ENCODE measurements at regions not wholly inside any gene's neighbourhood (a gene's known extent, or its start where the extent isn't known, plus 50 kb on each side); places are given as distances from the start of the nearest gene placed in this dataset.

DNA sequence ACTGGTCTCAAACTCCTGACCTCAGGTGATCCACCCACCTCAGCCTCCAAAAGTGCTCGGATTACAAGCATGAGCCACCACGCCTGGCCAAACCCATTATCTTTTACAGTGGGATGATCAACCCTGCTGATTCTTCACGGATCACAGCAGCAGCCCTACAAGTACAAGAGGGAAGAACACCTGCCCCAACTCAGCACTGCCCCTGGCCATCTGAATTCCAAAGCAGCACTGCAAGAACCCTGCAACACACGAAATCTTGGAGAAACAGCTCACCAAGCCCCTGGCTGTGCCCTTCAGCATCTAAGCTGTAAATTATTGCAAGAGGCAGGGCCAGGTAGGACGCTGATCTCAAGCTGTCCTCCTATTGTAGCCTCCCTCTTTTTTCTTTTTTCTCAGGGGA is 54.5 kb upstream of the MC3R start:
- no peak overlapping the region for H3K4me3 ChIP-seq (ENCODE audit: low read length)
- H3K4me1 Mint-ChIP-seq (ENCODE audit: low read depth) = no peaks in the 10 kb centered on the region
- H3K36me3 Mint-ChIP-seq (ENCODE audit: low read depth) = no peaks in the 10 kb centered on the region

DNA sequence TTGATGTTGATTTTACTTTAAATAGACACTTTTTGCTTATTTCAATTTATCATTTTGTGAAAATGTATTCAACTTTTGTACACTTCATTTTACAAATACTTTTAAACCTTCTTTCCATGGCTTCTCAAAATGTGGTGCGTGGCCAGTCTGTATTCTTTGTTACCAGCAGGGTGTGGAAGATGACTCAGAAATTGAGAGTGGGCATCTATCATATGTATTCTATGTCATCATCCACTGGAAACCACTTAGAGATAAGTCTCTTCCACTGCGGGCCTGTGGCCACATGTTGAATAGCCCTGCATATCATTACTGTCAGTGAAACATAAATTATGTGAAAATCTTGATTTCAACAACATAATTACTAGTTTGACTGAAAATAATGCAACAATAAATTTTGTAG is 52.6 kb upstream of the MC3R start:
- H3K4me1 ChIP-seq (ENCODE audit: insufficient read depth, low read length) = no peaks in the 10 kb centered on the region
- POLR2A ChIA-PET = no interaction called here
- no peaks in the 10 kb centered on the region for H3K4me1 Mint-ChIP-seq (ENCODE audit: low read depth)
- no peak overlapping the region for H3K4me3 ChIP-seq (ENCODE audit: low read length)
- no peaks in the 10 kb centered on the region for H3K36me3 ChIP-seq (ENCODE audit: insufficient read depth, low read length)
- no peaks in the 10 kb centered on the region for H3K27me3 Mint-ChIP-seq
- no peak overlapping the region for H3K27ac Mint-ChIP-seq
- H3K4me3 Mint-ChIP-seq = no peak overlapping the region
- H3K27ac ChIP-seq (ENCODE audit: low read depth in 1 of 2, low read length in 2 of 2) = no peak overlapping the region
- TF ChIP-seq, protein P1, sequence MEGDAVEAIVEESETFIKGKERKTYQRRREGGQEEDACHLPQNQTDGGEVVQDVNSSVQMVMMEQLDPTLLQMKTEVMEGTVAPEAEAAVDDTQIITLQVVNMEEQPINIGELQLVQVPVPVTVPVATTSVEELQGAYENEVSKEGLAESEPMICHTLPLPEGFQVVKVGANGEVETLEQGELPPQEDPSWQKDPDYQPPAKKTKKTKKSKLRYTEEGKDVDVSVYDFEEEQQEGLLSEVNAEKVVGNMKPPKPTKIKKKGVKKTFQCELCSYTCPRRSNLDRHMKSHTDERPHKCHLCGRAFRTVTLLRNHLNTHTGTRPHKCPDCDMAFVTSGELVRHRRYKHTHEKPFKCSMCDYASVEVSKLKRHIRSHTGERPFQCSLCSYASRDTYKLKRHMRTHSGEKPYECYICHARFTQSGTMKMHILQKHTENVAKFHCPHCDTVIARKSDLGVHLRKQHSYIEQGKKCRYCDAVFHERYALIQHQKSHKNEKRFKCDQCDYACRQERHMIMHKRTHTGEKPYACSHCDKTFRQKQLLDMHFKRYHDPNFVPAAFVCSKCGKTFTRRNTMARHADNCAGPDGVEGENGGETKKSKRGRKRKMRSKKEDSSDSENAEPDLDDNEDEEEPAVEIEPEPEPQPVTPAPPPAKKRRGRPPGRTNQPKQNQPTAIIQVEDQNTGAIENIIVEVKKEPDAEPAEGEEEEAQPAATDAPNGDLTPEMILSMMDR (IDR thresholded peaks at IDR 0.05) = no peak
- CTCF ChIA-PET = no interaction called here
- peaks cover 6% of the 10 kb centered on the region for H3K9me3 Mint-ChIP-seq
- DNase-seq (no peak), ATAC-seq (ENCODE audit: poor library complexity) (no peak)
- H3K9me3 ChIP-seq (ENCODE audit: control insufficient read depth in 1 of 2, insufficient read depth in 1 of 2, low read length in 2 of 2) = peaks cover 5 to 22% of the 10 kb centered on the region in 2 experiments
- intact Hi-C loops (cut with DNase I, micrococcal nuclease) = no loop called here
- no peaks in the 10 kb centered on the region for H3K27me3 ChIP-seq (ENCODE audit: control insufficient read depth in 1 of 2, insufficient read depth in 2 of 2, low read length in 2 of 2)
- H3K36me3 Mint-ChIP-seq (ENCODE audit: low read depth) = no peaks in the 10 kb centered on the region

More for the DNA sequence above, 54.5 kb upstream of the MC3R start:
- no peak for ATAC-seq (ENCODE audit: poor library complexity)
- Mint-ChIP-seq H3K27me3 (no peaks in the 10 kb centered on the region), H3K4me3 (no peak overlapping the region), H3K9me3 (peaks cover 2% of the 10 kb centered on the region), H3K27ac (no peak overlapping the region)
- intact Hi-C loops (cut with DNase I, micrococcal nuclease) = no loop called here
- TF ChIP-seq, protein P1 (IDR thresholded peaks at IDR 0.05) = no peak
- H3K9me3 ChIP-seq (ENCODE audit: control insufficient read depth in 1 of 2, insufficient read depth in 1 of 2, low read length in 2 of 2) = peaks cover 0 to 4% of the 10 kb centered on the region in 2 experiments
- POLR2A ChIA-PET = no interaction called here
- no peak for DNase-seq
- CTCF ChIA-PET = no interaction called here
- no peaks in the 10 kb centered on the region for H3K27me3 ChIP-seq (ENCODE audit: control insufficient read depth in 1 of 2, insufficient read depth in 2 of 2, low read length in 2 of 2)
- H3K27ac ChIP-seq (ENCODE audit: low read depth in 1 of 2, low read length in 2 of 2) = no peak overlapping the region
- no peaks in the 10 kb centered on the region for H3K36me3 ChIP-seq (ENCODE audit: insufficient read depth, low read length)
- no peaks in the 10 kb centered on the region for H3K4me1 ChIP-seq (ENCODE audit: insufficient read depth, low read length)
